GM13976 (cell line): ENCODE measurements at regions not wholly inside any gene's neighbourhood (a gene's known extent, or its start where the extent isn't known, plus 50 kb on each side); places are given as distances from the start of the nearest gene placed in this dataset.

ENCODE experiments used
- DNase-seq: peaks from one replicate; pipeline ENCODE4 v3.0.0; 2012; ENCODE audit warnings: low spot score
- in situ Hi-C: fragments of 300-500 bp; cut with MboI; formaldehyde crosslinking; loops from one replicate; pipeline ENCODE4 v1.12.0; 2022; ENCODE audit warnings: low sequenced_read_pairs, mixed read lengths, inconsistent platforms; ENCODE audit not compliant: unreplicated experiment
- TF ChIP-seq, protein P1 (sequence below): IDR thresholded peaks from 2 replicates; pipeline ENCODE4 v1.5.1; 2012; ENCODE audit warnings: borderline replicate concordance, mild to moderate bottlenecking; ENCODE audit not compliant: insufficient read depth; ENCODE audit errors: extremely low read depth, missing control alignments, control extremely low read depth

DNA sequence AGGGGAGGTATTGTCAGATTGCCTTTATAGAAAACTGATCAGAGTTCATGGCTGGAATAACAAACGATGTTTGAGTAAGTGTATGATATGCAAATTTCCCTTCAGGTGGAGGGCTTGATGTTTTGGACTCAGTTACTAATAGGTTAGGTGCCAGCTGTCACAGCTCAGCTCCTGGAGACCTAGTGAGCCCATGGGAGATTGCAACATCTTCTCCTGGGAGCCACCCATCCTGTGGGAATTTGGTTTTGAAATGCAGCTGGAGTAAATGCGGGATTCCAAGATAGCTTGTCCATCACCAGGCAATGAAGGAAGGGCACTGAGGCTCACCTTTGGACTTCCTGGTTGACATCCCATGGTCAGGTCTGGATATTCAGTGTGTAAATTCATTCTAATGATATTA lies 211.4 kb upstream of the NRIP1 start:
- no peak for DNase-seq
- in situ Hi-C loops: no loop called here
- TF ChIP-seq, protein P1, sequence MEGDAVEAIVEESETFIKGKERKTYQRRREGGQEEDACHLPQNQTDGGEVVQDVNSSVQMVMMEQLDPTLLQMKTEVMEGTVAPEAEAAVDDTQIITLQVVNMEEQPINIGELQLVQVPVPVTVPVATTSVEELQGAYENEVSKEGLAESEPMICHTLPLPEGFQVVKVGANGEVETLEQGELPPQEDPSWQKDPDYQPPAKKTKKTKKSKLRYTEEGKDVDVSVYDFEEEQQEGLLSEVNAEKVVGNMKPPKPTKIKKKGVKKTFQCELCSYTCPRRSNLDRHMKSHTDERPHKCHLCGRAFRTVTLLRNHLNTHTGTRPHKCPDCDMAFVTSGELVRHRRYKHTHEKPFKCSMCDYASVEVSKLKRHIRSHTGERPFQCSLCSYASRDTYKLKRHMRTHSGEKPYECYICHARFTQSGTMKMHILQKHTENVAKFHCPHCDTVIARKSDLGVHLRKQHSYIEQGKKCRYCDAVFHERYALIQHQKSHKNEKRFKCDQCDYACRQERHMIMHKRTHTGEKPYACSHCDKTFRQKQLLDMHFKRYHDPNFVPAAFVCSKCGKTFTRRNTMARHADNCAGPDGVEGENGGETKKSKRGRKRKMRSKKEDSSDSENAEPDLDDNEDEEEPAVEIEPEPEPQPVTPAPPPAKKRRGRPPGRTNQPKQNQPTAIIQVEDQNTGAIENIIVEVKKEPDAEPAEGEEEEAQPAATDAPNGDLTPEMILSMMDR: no peak

DNA sequence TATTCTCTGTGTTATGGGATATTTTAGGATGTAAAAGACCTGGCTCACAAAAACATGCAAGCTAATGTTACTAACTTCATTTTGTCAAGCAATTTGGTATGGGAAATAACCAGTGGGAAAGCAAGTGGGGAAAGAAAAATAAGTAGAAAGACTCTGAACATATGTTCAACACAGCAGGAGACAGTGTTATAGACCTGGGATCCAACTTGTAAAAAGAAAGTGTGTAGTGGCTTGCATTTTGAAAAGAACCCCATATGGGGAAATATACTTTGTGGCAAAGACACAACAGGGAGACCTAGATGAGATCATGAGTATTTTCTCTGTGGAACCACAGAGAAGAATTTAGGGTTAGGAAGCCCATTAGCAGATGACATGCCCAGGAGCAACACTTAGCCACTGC lies 212.7 kb upstream of the NRIP1 start:
- TF ChIP-seq, protein P1: no peak
- DNase-seq: no peak
- in situ Hi-C loops: no loop called here

- DNase-seq: no peak
- in situ Hi-C loops: no loop called here
- TF ChIP-seq, protein P1: no peak
These were observed 213.5 kb upstream of the NRIP1 start for GRCh38 chr21:15278279-15278678.

GRCh38 chr21:15278851-15279250 lies 214.1 kb upstream of the NRIP1 start:
- no peak for DNase-seq
- in situ Hi-C loops: no loop called here
- TF ChIP-seq, protein P1: no peak

DNA sequence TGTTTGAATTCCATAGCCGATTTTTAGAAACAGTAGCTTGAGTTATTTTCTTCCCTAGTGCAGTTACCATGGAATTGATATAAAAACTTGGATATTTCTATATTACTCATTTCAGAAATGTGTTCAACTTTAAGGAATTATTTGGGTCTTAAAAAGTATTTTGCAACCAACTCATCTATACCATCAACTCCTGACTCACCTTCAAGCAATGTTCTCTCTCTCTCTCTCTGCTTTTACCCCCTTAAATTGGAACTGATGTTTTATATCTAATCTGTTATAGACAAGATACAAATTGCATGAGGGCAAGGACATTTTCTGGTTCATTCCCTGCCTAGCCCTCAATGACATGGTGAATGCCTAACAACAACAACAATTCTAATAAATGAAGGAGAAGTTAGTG lies 214.7 kb upstream of the NRIP1 start:
- TF ChIP-seq, protein P1: no peak
- in situ Hi-C loops: no loop called here
- no peak for DNase-seq

- in situ Hi-C loops: no loop called here
- no peak for DNase-seq
These were observed 216.9 kb upstream of the NRIP1 start for GRCh38 chr21:15281714-15282113.

More at GRCh38 chr21:15281714-15282113, 216.9 kb upstream of the NRIP1 start:
- TF ChIP-seq, protein P1: no peak
